WTC11 (cell line): ENCODE measurements at regions not wholly inside any gene's neighbourhood (a gene's known extent, or its start where the extent isn't known, plus 50 kb on each side); places are given as distances from the start of the nearest gene placed in this dataset.

Experiments
- ATAC-seq: fragments of 200-7000 bp; cut with Tn5 transposase; 2 replicates; pipeline ENCODE4 v1.10.0; 2021; ENCODE audit warnings: mild to moderate bottlenecking, moderate library complexity
- CTCF ChIA-PET: fragments of 300-600 bp; sonication (Branson Sonifier 250); formaldehyde crosslinking; loops from one replicate; lab custom pipeline; 2021; ENCODE audit warnings: antibody characterized with exemption; lab: Charles Lee
- POLR2A ChIA-PET: fragments of 350-600 bp; sonication (Branson Sonifier 250); formaldehyde crosslinking; loops from one replicate; lab custom pipeline; 2021; ENCODE audit warnings: antibody characterized with exemption; lab: Charles Lee
- DNase-seq: peaks from one replicate; pipeline ENCODE4 v3.0.0; 2021; ENCODE audit warnings: low spot score
- H3K27ac Mint-ChIP-seq: 2 replicates; pipeline ENCODE4 v1.8.0; 2021; ENCODE audit warnings: mixed read lengths
- H3K27me3 Mint-ChIP-seq: 2 replicates; pipeline ENCODE4 v1.8.0; 2021; ENCODE audit warnings: low read depth, mild to moderate bottlenecking, moderate library complexity, mixed read lengths
- H3K36me3 Mint-ChIP-seq: 2 replicates; pipeline ENCODE4 v1.8.0; 2021; ENCODE audit warnings: mixed read lengths
- H3K4me1 Mint-ChIP-seq: 2 replicates; pipeline ENCODE4 v1.8.0; 2022; ENCODE audit warnings: mixed read lengths
- H3K4me3 Mint-ChIP-seq: 2 replicates; pipeline ENCODE4 v1.8.0; 2021; ENCODE audit warnings: mild to moderate bottlenecking, moderate library complexity, mixed read lengths
- H3K9me3 Mint-ChIP-seq: 2 replicates; pipeline ENCODE4 v1.8.0; 2021; ENCODE audit warnings: mixed read lengths
- ATF1 ChIP-seq: sonication (generic); formaldehyde crosslinking; IDR thresholded peaks from 2 replicates; pipeline ENCODE4 v1.8.1; 2023; ENCODE audit warnings: mild to moderate bottlenecking, moderate library complexity, missing genetic modification reagents
- CTCF ChIP-seq: fragments of 200-600 bp; IDR thresholded peaks from 2 replicates; pipeline ENCODE4 v1.8.0; 2022; ENCODE audit warnings: antibody characterized with exemption
- EMX1 ChIP-seq: fragments of 250-450 bp; sonication (Bioruptor Pico); IDR thresholded peaks from 2 replicates; pipeline ENCODE4 v1.8.0; 2021; ENCODE audit warnings: mild to moderate bottlenecking
- ESRRA ChIP-seq: sonication (generic); formaldehyde crosslinking; IDR thresholded peaks from 2 replicates; pipeline ENCODE4 v1.8.1; 2022; ENCODE audit warnings: mild to moderate bottlenecking, missing genetic modification reagents, borderline replicate concordance
- FOXJ3 ChIP-seq: sonication (generic); formaldehyde crosslinking; IDR thresholded peaks from 2 replicates; pipeline ENCODE4 v1.9.0; 2021; ENCODE audit warnings: missing genetic modification reagents, mild to moderate bottlenecking, borderline replicate concordance
- FOXP1 ChIP-seq: sonication (generic); formaldehyde crosslinking; IDR thresholded peaks from 2 replicates; pipeline ENCODE4 v1.8.0; 2022; ENCODE audit warnings: missing genetic modification reagents, mild to moderate bottlenecking, moderate library complexity, borderline replicate concordance
- FOXP4 ChIP-seq: sonication (generic); formaldehyde crosslinking; IDR thresholded peaks from 2 replicates; pipeline ENCODE4 v1.8.0; 2022; ENCODE audit warnings: mild to moderate bottlenecking, missing genetic modification reagents
- IRF2 ChIP-seq: sonication (generic); formaldehyde crosslinking; IDR thresholded peaks from 2 replicates; pipeline ENCODE4 v1.8.0; 2022; ENCODE audit warnings: low read depth, missing genetic modification reagents, borderline replicate concordance
- JAZF1 ChIP-seq: fragments of 250-450 bp; sonication (Bioruptor Pico); IDR thresholded peaks from 2 replicates; pipeline ENCODE4 v1.9.0; 2021; ENCODE audit warnings: moderate library complexity, mild to moderate bottlenecking, inconsistent platforms
- MXD4 ChIP-seq: fragments of 250-450 bp; sonication (Bioruptor Pico); IDR thresholded peaks from 2 replicates; pipeline ENCODE4 v1.8.0; 2021; ENCODE audit warnings: mild to moderate bottlenecking, moderate library complexity, borderline replicate concordance
- OVOL2 ChIP-seq: fragments of 250-450 bp; sonication (Bioruptor Pico); IDR thresholded peaks from 2 replicates; pipeline ENCODE4 v1.9.0; 2021; ENCODE audit warnings: mild to moderate bottlenecking, borderline replicate concordance
- RELA ChIP-seq: sonication (generic); formaldehyde crosslinking; IDR thresholded peaks from 2 replicates; pipeline ENCODE4 v1.8.1; 2022; ENCODE audit warnings: missing genetic modification reagents, mild to moderate bottlenecking, borderline replicate concordance
- SMAD3 ChIP-seq: sonication (generic); formaldehyde crosslinking; IDR thresholded peaks from 2 replicates; pipeline ENCODE4 v1.8.0; 2022; ENCODE audit warnings: missing genetic modification reagents, mild to moderate bottlenecking, borderline replicate concordance
- TEAD1 ChIP-seq: sonication (generic); formaldehyde crosslinking; IDR thresholded peaks from 2 replicates; pipeline ENCODE4 v1.8.0; 2022; ENCODE audit warnings: mild to moderate bottlenecking, missing genetic modification reagents
- ZBTB43 ChIP-seq: sonication (generic); formaldehyde crosslinking; IDR thresholded peaks from 2 replicates; pipeline ENCODE4 v1.8.1; 2023; ENCODE audit warnings: mild to moderate bottlenecking, missing genetic modification reagents
- TF ChIP-seq, protein P1 (sequence below): sonication (generic); formaldehyde crosslinking; IDR thresholded peaks from 2 replicates; pipeline ENCODE4 v1.8.1; 2023; ENCODE audit warnings: mild to moderate bottlenecking, missing genetic modification reagents, moderate library complexity
- TF ChIP-seq, protein P2 (sequence below): sonication (generic); formaldehyde crosslinking; IDR thresholded peaks from 2 replicates; pipeline ENCODE4 v1.8.0; 2022; ENCODE audit warnings: mild to moderate bottlenecking, missing genetic modification reagents
- TF ChIP-seq, protein P3 (sequence below): sonication (generic); formaldehyde crosslinking; IDR thresholded peaks from 2 replicates; pipeline ENCODE4 v1.8.1; 2022; ENCODE audit warnings: mild to moderate bottlenecking, moderate library complexity, missing genetic modification reagents
- TF ChIP-seq, protein P4 (sequence below): fragments of 250-450 bp; sonication (Bioruptor Pico); IDR thresholded peaks from 2 replicates; pipeline ENCODE4 v1.9.0; 2021; ENCODE audit warnings: moderate library complexity, mild to moderate bottlenecking, inconsistent platforms, borderline replicate concordance
- TF ChIP-seq, protein P5 (sequence below): sonication (generic); formaldehyde crosslinking; IDR thresholded peaks from 2 replicates; pipeline ENCODE4 v1.8.1; 2022; ENCODE audit warnings: low read depth, mild to moderate bottlenecking, moderate library complexity, missing genetic modification reagents, borderline replicate concordance
- TF ChIP-seq, protein P6 (sequence below): fragments of 250-450 bp; sonication (Bioruptor Pico); IDR thresholded peaks from 2 replicates; pipeline ENCODE4 v1.9.0; 2021; ENCODE audit warnings: mild to moderate bottlenecking

DNA sequence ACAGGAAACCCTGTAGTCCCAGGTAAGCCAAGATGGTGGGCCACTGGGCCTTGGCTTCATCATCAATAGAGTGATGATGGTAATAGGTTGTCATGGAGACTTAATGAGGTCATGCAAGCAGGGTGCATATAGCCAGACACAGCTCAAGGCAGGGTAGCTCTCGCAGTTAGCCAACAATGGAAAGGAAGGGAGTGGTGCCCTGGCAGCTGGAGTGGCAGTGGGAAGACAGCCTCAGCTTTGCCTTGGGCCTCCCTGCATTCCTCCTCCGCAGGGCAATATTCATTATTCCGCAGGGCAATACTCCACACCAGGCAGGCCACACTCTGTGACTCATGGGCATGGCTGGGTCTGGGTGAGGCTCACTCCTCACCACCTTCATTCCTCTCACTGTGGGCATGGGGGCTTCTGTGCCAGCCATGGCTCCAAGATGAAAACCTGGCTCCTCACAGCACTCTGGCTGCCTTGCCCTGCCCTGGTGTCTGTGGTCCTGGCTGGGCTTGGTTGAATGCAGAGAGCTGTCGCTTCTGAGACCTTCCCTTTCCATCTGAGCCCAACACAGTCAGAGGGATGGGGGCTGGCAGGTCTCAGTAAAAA, 163.1 kb upstream of the PMEPA1 start:
- no peak for DNase-seq
- H3K9me3 Mint-ChIP-seq: no peaks in the 10 kb centered on the region
- peaks cover 5% of the 10 kb centered on the region; the same call in 1 of the 2 replicates for H3K27me3 Mint-ChIP-seq
- TF ChIP-seq CTCF (no peak), JAZF1 (CRISPR knock-in tag) (no peak), MXD4 (no peak), FOXJ3 (CRISPR knock-in tag) (no peak), FOXP4 (CRISPR knock-in tag) (no peak), EMX1 (CRISPR knock-in tag) (no peak)
- TF ChIP-seq, protein P1, sequence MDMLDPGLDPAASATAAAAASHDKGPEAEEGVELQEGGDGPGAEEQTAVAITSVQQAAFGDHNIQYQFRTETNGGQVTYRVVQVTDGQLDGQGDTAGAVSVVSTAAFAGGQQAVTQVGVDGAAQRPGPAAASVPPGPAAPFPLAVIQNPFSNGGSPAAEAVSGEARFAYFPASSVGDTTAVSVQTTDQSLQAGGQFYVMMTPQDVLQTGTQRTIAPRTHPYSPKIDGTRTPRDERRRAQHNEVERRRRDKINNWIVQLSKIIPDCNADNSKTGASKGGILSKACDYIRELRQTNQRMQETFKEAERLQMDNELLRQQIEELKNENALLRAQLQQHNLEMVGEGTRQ: no peak
- TF ChIP-seq, protein P2, sequence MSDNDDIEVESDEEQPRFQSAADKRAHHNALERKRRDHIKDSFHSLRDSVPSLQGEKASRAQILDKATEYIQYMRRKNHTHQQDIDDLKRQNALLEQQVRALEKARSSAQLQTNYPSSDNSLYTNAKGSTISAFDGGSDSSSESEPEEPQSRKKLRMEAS (CRISPR knock-in tag): no peak
- TF ChIP-seq, protein P3, sequence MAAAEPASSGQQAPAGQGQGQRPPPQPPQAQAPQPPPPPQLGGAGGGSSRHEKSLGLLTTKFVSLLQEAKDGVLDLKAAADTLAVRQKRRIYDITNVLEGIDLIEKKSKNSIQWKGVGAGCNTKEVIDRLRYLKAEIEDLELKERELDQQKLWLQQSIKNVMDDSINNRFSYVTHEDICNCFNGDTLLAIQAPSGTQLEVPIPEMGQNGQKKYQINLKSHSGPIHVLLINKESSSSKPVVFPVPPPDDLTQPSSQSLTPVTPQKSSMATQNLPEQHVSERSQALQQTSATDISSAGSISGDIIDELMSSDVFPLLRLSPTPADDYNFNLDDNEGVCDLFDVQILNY (CRISPR knock-in tag): no peak
- TF ChIP-seq, protein P4, sequence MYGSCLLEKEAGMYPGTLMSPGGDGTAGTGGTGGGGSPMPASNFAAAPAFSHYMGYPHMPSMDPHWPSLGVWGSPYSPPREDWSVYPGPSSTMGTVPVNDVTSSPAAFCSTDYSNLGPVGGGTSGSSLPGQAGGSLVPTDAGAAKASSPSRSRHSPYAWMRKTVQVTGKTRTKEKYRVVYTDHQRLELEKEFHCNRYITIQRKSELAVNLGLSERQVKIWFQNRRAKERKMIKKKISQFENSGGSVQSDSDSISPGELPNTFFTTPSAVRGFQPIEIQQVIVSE (CRISPR knock-in tag): no peak
- H3K36me3 Mint-ChIP-seq: no peaks in the 10 kb centered on the region
- ChIA-PET CTCF (no interaction called here), POLR2A (no interaction called here)
- H3K27ac Mint-ChIP-seq: no peak overlapping the region
- peaks cover 12% of the 10 kb centered on the region for H3K4me1 Mint-ChIP-seq
- no peak for ATAC-seq
- H3K4me3 Mint-ChIP-seq: no peak overlapping the region

DNA sequence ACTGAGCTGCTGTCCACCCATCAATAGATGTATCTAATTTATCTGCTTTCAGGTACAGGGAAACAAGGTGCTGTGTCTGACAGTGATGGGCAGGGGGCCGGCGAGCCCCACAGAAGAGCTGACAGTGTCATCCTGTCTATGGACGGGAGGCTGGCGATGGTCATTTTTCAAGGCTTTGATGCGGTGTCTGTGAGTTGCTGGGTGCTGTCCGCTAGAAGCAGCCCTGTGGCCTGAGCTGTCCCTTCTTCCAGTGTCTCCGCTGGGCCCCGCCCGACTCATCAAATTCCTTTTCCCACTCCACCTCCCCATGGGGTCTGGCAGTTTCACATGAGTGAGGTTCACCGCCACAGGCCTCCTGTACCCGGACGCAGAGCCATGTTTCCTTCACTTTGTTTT, 161.4 kb upstream of the PMEPA1 start:
- CTCF ChIA-PET: no interaction called here
- no peak overlapping the region for H3K27ac Mint-ChIP-seq
- no peaks in the 10 kb centered on the region for H3K36me3 Mint-ChIP-seq
- DNase-seq: no peak
- no peaks in the 10 kb centered on the region for H3K27me3 Mint-ChIP-seq
- no peak for ATAC-seq
- POLR2A ChIA-PET: no interaction called here
- H3K9me3 Mint-ChIP-seq: no peaks in the 10 kb centered on the region
- peaks cover 20% of the 10 kb centered on the region for H3K4me1 Mint-ChIP-seq
- no peak overlapping the region for H3K4me3 Mint-ChIP-seq
- TF ChIP-seq, protein P5, sequence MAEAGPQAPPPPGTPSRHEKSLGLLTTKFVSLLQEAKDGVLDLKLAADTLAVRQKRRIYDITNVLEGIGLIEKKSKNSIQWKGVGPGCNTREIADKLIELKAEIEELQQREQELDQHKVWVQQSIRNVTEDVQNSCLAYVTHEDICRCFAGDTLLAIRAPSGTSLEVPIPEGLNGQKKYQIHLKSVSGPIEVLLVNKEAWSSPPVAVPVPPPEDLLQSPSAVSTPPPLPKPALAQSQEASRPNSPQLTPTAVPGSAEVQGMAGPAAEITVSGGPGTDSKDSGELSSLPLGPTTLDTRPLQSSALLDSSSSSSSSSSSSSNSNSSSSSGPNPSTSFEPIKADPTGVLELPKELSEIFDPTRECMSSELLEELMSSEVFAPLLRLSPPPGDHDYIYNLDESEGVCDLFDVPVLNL (CRISPR knock-in tag): no peak
- no peak for TF ChIP-seq ATF1 (CRISPR knock-in tag)
- TF ChIP-seq OVOL2 (CRISPR knock-in tag): no peak
- TF ChIP-seq FOXP1 (CRISPR knock-in tag): no peak
- TF ChIP-seq, protein P4 (CRISPR knock-in tag): no peak
- no peak for TF ChIP-seq SMAD3
- no peak for TF ChIP-seq TEAD1 (CRISPR knock-in tag)
- TF ChIP-seq, protein P6, sequence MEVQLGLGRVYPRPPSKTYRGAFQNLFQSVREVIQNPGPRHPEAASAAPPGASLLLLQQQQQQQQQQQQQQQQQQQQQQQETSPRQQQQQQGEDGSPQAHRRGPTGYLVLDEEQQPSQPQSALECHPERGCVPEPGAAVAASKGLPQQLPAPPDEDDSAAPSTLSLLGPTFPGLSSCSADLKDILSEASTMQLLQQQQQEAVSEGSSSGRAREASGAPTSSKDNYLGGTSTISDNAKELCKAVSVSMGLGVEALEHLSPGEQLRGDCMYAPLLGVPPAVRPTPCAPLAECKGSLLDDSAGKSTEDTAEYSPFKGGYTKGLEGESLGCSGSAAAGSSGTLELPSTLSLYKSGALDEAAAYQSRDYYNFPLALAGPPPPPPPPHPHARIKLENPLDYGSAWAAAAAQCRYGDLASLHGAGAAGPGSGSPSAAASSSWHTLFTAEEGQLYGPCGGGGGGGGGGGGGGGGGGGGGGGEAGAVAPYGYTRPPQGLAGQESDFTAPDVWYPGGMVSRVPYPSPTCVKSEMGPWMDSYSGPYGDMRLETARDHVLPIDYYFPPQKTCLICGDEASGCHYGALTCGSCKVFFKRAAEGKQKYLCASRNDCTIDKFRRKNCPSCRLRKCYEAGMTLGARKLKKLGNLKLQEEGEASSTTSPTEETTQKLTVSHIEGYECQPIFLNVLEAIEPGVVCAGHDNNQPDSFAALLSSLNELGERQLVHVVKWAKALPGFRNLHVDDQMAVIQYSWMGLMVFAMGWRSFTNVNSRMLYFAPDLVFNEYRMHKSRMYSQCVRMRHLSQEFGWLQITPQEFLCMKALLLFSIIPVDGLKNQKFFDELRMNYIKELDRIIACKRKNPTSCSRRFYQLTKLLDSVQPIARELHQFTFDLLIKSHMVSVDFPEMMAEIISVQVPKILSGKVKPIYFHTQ: no peak
- no peak for TF ChIP-seq IRF2 (CRISPR knock-in tag)
- TF ChIP-seq ESRRA: no peak
- no peak for TF ChIP-seq ZBTB43 (CRISPR knock-in tag)
- TF ChIP-seq RELA: no peak
